Upper lobe of left lung (tissue), 4 donors: ENCODE measurements at regions not wholly inside any gene's neighbourhood (a gene's known extent, or its start where the extent isn't known, plus 50 kb on each side); places are given as distances from the start of the nearest gene placed in this dataset.

Experiments used
- EP300 ChIP-seq, 4 donors: sonication (generic); formaldehyde crosslinking; IDR thresholded peaks; one replicate each; pipeline ENCODE4 v1.5.1; 2017; ENCODE audit warnings: antibody characterized with exemption in 4 of 4, control low read depth in 2 of 4
- POLR2A ChIP-seq, 4 donors: fragments of 450-650 bp; IDR thresholded peaks; one replicate each; pipeline ENCODE4 v1.5.1; 2016 to 2017; ENCODE audit warnings: antibody characterized with exemption in 4 of 4, mild to moderate bottlenecking in 2 of 4
- POLR2AphosphoS5 ChIP-seq, 2 donors: sonication (generic); formaldehyde crosslinking; IDR thresholded peaks; one replicate each; pipeline ENCODE4 v1.5.1; 2017; ENCODE audit warnings: antibody characterized with exemption in 2 of 2
- TF ChIP-seq, protein P1 (sequence below), 6 experiments: fragments of 450-650 bp in 4 of 6; fragments of 200-600 bp in 2 of 6; sonication (generic) in 2 of 6; IDR thresholded peaks; one replicate each; pipeline ENCODE4 v1.5.1; 2016 to 2019; ENCODE audit warnings: antibody characterized with exemption in 6 of 6

DNA sequence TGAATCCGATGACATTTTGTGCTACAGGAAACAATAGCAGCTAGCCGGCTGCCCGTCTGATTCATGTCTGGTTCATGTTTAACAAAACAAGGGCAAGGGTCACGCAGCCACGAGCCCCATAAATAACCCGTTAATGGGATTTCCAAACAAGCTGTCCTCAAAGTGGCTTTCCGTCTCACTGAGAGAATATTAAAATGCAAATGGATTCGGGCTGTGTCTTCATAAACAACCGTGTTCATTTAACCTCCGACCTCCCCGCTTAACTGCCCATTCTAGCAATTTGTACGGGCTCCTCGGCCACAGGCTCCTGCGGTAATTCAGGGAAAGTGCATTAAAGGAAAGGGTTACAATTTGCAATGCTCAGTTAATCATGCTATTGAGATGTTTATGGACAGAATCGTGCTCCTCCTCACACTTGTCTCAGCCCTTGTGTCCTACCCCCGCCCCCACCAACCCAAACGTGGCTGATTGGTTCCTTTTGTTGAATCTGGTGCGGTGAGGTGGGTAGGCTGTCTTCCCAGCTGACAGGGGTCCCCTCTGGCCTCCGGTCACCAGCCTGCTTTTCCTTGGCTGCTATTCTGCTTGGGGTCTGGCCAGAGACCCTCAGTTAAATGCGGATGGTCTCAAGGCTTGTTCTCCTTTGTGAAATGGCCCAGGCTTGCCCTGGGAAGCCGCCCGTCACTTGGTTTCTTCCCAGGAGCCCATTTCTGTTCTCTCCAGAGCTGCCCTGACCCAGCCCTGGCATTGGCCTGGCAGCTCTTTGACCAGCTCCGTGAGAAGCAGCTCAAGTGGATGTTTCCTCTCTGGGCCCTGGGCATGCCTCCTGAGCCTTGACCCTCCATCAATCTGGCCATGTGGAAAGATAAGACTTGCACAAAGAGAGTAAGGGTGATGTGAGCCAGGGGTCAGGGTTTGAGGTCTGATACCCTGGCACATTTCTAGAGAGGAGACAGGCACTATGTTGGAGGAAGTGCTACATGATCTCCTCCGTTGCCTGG is 200.7 kb upstream of the POU3F1 start:
- TF ChIP-seq POLR2A (IDR thresholded peaks at IDR 0.05) (no peak), POLR2AphosphoS5 (IDR thresholded peaks at IDR 0.05) (no peak), EP300 (IDR thresholded peaks at IDR 0.05) (no peak)
- TF ChIP-seq, protein P1, sequence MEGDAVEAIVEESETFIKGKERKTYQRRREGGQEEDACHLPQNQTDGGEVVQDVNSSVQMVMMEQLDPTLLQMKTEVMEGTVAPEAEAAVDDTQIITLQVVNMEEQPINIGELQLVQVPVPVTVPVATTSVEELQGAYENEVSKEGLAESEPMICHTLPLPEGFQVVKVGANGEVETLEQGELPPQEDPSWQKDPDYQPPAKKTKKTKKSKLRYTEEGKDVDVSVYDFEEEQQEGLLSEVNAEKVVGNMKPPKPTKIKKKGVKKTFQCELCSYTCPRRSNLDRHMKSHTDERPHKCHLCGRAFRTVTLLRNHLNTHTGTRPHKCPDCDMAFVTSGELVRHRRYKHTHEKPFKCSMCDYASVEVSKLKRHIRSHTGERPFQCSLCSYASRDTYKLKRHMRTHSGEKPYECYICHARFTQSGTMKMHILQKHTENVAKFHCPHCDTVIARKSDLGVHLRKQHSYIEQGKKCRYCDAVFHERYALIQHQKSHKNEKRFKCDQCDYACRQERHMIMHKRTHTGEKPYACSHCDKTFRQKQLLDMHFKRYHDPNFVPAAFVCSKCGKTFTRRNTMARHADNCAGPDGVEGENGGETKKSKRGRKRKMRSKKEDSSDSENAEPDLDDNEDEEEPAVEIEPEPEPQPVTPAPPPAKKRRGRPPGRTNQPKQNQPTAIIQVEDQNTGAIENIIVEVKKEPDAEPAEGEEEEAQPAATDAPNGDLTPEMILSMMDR (IDR thresholded peaks at IDR 0.05), result no peak
